BJ (cell line): ENCODE measurements at regions not wholly inside any gene's neighbourhood (a gene's known extent, or its start where the extent isn't known, plus 50 kb on each side); places are given as distances from the start of the nearest gene placed in this dataset.
A peak's percentile ranks its signal among the peaks of the same experiment; 100 is the strongest.

Experiments used
- CTCF ChIA-PET: fragments of 350-600 bp; formaldehyde crosslinking; extraction: SDS; loops from one replicate; lab custom pipeline; 2021; ENCODE audit warnings: antibody characterized with exemption, inconsistent platforms; lab: Yijun Ruan, JAX
- POLR2A ChIA-PET: fragments of 300-600 bp; sonication (Branson Sonifier 250); formaldehyde crosslinking; extraction: SDS; loops from one replicate; lab custom pipeline; 2021; ENCODE audit warnings: antibody characterized with exemption; lab: Charles Lee
- DNase-seq: peaks from one replicate; pipeline ENCODE4 v3.0.0-alpha.2; 2011; ENCODE audit warnings: low read depth
- H3K27me3 ChIP-seq: 2 replicates; pipeline ENCODE4 v1.6.0; 2011; ENCODE audit warnings: low read length; ENCODE audit not compliant: control insufficient read depth, insufficient read depth
- H3K36me3 ChIP-seq: 2 replicates; pipeline ENCODE4 v1.5.1; 2011; ENCODE audit warnings: low read length; ENCODE audit not compliant: control insufficient read depth, insufficient read depth
- H3K4me3 ChIP-seq: 2 replicates; pipeline ENCODE4 v1.5.1; 2011; ENCODE audit warnings: low read depth, mild to moderate bottlenecking, control low read depth, low read length
- CTCF ChIP-seq: IDR thresholded peaks from 2 replicates; pipeline ENCODE4 v1.5.1; 2011; ENCODE audit warnings: low read depth, mild to moderate bottlenecking, control low read depth, inconsistent platforms, low read length, moderate library complexity; ENCODE audit not compliant: insufficient read depth

GRCh38 chr15:95603802-95604201 lies 726.7 kb upstream of the NR2F2 start:
- no peak for DNase-seq
- CTCF ChIA-PET, result no interaction called here
- POLR2A ChIA-PET, result no interaction called here

GRCh38 chr15:95604634-95605036 lies 725.9 kb upstream of the NR2F2 start:
- DNase-seq, result peak; percentile 94
- ChIA-PET POLR2A (no interaction called here), CTCF (no interaction called here)
- Histone ChIP-seq H3K36me3 (no peaks in the 10 kb centered on the region), H3K4me3 (no peak overlapping the region), H3K27me3 (no peaks in the 10 kb centered on the region)
- no peak for TF ChIP-seq CTCF

More at GRCh38 chr15:95603802-95604201, 726.7 kb upstream of the NR2F2 start:
- no peaks in the 10 kb centered on the region for H3K27me3 ChIP-seq
- H3K36me3 ChIP-seq, result no peaks in the 10 kb centered on the region
- H3K4me3 ChIP-seq, result no peak overlapping the region
- TF ChIP-seq CTCF, result no peak

GRCh38 chr15:95605098-95605497 lies 725.4 kb upstream of the NR2F2 start:
- POLR2A ChIA-PET, result no interaction called here
- CTCF ChIA-PET, result no interaction called here
- DNase-seq, result no peak
- no peak for TF ChIP-seq CTCF
- Histone ChIP-seq H3K27me3 (no peaks in the 10 kb centered on the region), H3K36me3 (no peaks in the 10 kb centered on the region), H3K4me3 (no peak overlapping the region)

- H3K36me3 ChIP-seq, result no peaks in the 10 kb centered on the region
- no peak overlapping the region for H3K4me3 ChIP-seq
- POLR2A ChIA-PET, result no interaction called here
- CTCF ChIA-PET, result interaction anchor here (0.8 kb wide), 1 partner anchor 511 kb away, joined by 3 read pairs; no protein-coding TSS in a partner anchor
- no peak for DNase-seq
- no peak for TF ChIP-seq CTCF
- no peaks in the 10 kb centered on the region for H3K27me3 ChIP-seq
These were observed 723.9 kb upstream of the NR2F2 start for GRCh38 chr15:95606551-95606950.

- POLR2A ChIA-PET, result interaction anchor here (0.7 kb wide), 1 partner anchor 47 kb away, joined by 5 read pairs; no protein-coding TSS in a partner anchor
These were observed 722.1 kb upstream of the NR2F2 start for GRCh38 chr15:95608371-95608770.

More at GRCh38 chr15:95608371-95608770, 722.1 kb upstream of the NR2F2 start:
- Histone ChIP-seq H3K36me3 (no peaks in the 10 kb centered on the region), H3K27me3 (no peaks in the 10 kb centered on the region), H3K4me3 (no peak overlapping the region)
- DNase-seq, result no peak
- no peak for TF ChIP-seq CTCF
- CTCF ChIA-PET, result interaction anchor here (0.7 kb wide), 1 partner anchor 719 kb away, joined by 3 read pairs; no protein-coding TSS in a partner anchor
